Endothelial cell of umbilical vein (primary cell): ENCODE measurements at regions not wholly inside any gene's neighbourhood (a gene's known extent, or its start where the extent isn't known, plus 50 kb on each side); places are given as distances from the start of the nearest gene placed in this dataset.

ENCODE experiments used
- CTCF ChIP-seq, 2 donors: IDR thresholded peaks; 1 replicate in 1 of 2; 2 replicates in 1 of 2; pipeline ENCODE4 v1.5.1; 2011; ENCODE audit warnings: low read length in 2 of 2, mild to moderate bottlenecking in 2 of 2, moderate library complexity in 2 of 2, control low read depth in 1 of 2, inconsistent platforms in 1 of 2, low read depth in 1 of 2; ENCODE audit not compliant: insufficient read depth in 1 of 2; ENCODE audit errors: extremely low read depth in 1 of 2
- EZH2 ChIP-seq: IDR thresholded peaks from 2 replicates; pipeline ENCODE4 v1.6.1; 2012; ENCODE audit warnings: borderline replicate concordance, low read depth, mild to moderate bottlenecking, moderate library complexity, low read length, inconsistent platforms; ENCODE audit not compliant: severe bottlenecking
- GATA2 ChIP-seq: IDR thresholded peaks from 2 replicates; pipeline ENCODE4 v1.7.0; 2011; ENCODE audit warnings: low read depth, mild to moderate bottlenecking, moderate library complexity, mixed read lengths, low read length; ENCODE audit not compliant: insufficient read length, insufficient read depth
- MAX ChIP-seq: IDR thresholded peaks from 2 replicates; pipeline ENCODE4 v1.6.1; 2011; ENCODE audit not compliant: insufficient read depth, insufficient read length
- MYC ChIP-seq: IDR thresholded peaks from one replicate; pipeline ENCODE4 v1.6.1; 2011; ENCODE audit warnings: mild to moderate bottlenecking, low read depth, low read length
- POLR2A ChIP-seq: IDR thresholded peaks from 2 replicates; pipeline ENCODE4 v1.6.1; 2012; ENCODE audit warnings: low read depth, mild to moderate bottlenecking, control low read depth, low read length
- POLR2AphosphoS5 ChIP-seq: IDR thresholded peaks from 2 replicates; pipeline ENCODE4 v1.6.1; 2012; ENCODE audit warnings: low read depth, mild to moderate bottlenecking, control low read depth, low read length, moderate library complexity; ENCODE audit not compliant: insufficient read depth

GRCh38 chr6:153790876-153791473 lies 248.1 kb upstream of the OPRM1 start:
- TF ChIP-seq POLR2A (no peak), CTCF (IDR thresholded peaks at IDR 0.05; ENCODE audit: extremely low read depth in 1 of 2, insufficient read depth in 1 of 2, low read depth in 1 of 2, low read length in 2 of 2) (no peak), MYC (no peak), POLR2AphosphoS5 (no peak), GATA2 (no peak), EZH2 (no peak), MAX (no peak)
